ENCODE measurements at regions not wholly inside any gene's neighbourhood (a gene's known extent, or its start where the extent isn't known, plus 50 kb on each side); places are given as distances from the start of the nearest gene placed in this dataset.

DNA sequence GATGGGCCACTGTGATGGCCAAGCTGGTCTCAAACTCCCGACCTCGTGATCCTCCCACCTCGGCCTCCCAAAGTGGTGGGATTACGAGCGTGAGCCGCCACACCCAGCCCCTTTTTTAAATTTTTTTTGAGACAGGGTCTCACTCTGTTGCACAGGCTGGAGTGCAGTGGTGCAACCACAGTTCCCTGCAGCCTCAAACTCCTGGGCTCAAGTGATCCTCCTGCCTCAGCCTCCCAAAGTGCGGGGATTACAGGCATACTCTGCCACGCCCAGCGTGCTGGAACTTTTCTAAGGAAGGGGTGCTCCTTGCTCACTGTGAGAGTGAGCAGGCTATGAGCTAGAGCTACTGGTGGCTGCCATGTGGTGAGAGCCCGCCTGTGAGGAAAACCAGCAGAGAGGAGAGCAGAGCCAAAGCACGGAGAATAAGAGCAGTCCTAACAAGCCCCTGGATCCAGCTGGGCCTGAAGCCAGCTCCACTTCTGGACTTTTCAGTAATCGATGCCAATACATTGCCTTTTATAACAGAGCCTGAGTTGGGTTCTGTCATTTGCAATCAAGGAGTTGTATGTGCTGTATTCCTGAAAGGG lies 75.5 kb upstream of the UNC5A start:
- no peak for DNase-seq

DNA sequence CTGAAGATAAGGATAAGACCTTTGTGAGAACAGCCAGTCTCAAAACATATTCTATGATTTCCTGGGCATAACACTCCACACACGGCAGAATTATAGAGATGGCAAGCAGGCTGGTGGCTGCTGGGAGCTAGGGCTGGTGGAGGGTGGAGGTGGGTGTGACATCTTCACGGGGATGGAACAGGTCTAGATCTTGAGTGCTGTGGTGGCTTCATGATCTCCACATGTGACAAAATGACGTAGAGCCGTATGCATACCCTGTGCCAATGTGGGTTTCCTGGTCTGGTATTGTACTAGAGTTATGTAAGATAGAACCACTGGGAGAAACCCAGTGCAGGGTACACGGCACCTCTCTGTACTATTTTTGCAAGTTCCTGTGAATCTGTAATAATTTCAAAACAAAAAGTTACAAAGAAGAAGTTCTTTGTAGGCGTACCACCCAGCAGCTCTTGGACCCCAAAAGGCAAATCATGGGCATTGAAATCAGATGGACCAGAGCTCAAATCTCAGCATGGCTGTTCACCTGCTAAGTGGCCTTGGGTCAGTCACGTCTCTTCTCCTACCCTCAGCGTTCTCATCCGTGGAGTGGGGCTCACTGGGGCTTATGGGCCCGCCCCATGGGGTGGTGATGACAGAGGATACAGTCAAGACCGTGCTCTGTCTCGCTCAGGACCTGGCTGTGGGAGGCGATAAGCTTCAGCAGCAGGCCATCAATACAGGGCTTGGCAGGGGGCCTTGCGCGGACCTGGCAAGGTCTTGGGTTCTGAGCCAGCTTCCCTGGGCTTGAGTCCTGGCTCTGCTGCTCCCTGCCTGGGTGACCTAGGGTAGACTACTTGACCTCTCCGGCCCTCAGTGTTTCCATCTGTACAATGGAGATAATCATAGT lies 74.7 kb upstream of the UNC5A start:
- DNase-seq, result no peak

DNA sequence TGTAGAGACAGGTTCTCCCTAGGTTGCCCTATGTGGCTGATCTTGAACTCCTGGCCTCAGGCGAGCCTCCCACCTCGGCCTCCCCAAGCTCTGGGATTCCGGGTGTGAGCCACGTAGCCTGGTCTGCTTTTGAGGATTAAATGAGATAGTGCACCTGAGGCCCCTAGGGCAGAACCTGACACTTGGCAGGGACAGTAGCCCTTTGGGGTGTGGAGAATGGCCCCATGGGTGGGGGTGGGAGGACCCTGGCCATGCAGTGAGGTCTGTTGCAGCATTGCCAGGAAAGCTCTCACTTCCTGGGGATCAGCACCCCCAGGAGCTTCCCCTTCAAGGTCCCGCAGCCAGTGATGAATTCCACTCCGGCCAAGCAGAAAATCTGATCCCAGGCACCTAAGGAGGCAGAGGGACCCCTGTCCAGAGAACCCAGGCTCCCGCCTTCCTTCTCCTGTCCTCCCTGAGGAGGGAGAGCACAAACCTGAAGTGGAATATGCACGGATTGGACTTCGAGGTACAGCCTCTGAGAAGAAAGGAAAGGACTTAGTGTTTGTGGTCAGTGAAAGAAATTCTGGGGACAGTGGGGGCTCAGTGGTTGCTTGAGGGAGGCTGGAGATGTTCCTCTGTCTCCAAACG lies 73.9 kb upstream of the UNC5A start:
- peak; percentile 45 for DNase-seq

DNA sequence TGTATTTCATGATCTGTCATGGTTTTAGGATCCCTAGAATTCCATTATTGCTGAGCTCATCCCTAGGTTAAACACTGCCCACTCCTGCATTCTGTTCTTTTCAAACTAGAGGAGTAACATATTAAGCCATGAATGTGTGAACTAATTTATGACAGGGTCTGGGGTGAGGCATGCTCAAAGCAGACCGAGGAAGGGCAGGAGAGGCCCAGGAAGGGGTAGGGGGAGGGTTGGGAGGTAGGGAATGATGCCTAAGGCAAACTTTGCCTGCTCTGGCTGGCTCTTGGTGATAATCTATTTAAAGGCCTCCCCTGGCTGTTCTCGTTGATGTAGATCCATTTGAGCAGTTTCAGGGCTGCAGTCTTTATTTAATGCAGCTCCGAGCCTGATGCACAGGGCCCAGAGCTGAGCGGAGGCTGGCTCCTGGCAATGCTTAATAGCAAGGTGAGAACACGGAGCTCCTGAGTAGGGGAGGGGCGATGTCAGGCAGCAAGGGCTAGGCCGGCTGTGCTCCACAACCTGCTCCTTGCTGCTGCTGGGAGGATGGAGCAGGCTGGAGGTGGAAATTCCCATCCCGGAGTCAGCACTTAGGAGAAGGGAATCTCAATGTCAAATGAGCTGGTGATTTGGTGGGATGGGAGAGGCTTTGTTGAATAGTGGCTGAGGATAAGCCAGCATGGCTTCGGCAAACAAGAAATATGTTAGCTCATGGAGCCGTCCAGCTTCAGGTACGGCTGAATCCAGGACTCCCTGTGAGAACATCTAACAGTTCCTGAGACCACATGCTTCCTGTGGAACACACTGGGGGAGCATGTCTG lies 73.2 kb upstream of the UNC5A start:
- DNase-seq, result peak; percentile 45

DNA sequence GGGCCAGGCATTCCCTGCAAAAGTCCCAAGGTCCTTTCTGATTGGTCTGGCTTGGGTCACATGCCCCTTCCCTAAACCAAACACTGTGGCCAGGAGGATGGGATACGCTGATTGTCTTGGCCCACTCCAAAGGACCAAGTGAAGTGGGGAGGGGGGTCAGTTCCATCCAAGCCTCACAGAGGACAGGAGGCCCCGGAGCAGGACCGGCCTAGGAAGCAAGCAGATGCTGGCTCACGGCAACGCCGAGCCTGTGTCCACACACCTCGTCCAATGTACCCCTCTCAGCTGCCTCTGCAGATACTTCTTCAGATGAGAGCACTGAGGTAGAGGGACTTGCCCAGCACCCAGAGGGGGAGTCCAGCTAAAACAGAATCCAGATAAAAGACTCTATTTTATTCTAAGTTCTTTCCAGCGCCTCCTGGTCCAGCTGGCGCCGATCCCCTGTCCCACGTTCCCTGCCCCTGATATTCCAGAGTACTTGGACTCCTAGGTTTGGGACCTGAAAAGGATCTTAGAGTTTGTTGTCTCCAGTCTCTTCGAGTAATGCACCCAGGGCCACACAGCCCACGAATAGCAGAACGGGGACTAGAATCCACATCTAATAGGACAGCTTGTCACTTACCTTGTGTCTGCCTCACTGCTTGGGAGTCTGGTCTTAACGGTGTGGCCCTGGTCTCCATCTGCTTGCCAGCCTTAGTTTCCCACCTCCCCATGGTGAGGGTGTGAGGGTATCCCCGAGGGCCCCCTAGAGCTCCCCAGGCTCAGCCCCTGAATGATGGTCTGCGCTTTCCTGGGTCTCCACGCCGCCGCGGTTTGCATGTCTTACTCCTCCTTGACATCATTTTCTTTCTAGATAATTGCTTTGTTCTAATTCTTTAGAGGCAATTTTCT lies 72.4 kb upstream of the UNC5A start:
- DNase-seq, result no peak

DNA sequence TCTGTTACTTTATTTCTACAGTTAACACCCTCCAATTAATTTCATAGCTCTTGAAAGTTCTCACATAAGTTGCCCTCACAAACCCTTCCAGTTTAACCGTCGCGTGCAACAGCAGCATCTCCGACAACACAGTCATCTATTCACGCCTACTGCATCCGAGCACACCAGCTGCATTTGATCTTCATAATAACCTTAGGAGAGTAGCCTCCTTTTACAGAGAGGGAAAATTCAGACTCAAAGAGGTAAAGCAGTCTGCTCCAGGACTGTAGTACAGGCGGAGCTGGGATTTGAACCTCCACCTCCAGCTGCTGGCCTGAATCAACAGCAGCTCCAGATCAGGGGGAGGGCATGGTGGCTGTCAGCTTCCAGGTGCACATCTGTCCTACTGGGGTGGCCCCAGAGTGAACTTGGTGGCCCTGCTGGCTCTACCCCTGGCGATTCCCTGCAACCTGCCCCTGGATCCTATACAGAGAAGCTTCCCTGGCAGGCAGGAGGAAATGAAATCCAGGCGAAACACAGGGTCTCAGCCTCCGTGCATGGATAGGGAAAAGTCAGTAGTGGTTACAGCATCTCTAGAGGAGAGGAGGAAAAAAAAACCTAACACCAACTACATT lies 71.6 kb upstream of the UNC5A start:
- DNase-seq, result no peak

DNA sequence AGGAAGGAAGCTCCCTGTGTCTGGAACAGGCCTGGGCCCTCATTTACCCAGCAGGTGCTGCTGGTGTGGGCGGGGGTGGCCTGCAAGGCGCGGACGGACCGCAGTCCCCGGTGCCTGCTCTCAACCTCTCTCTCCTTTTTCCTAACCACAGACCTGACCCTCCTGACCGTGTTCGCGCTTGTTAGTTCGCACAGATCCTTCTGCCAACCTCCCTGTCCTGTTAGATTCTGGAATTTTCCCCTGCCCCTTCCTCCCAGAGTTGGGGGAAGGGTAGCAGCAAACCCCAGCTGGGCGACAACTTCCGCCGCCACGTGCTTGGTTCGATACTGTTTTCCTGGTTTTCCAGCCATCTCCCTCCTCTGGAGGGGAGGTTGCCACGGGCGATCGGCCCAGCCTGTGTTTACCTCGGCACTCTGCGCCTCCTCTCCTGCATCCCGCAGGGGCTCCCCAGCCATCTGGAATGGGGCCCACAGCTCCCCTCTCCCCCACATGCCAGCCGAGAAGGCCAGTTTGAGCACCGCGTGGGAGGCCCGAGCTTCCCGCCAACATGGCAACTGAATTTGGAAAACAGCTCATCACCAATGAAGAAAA lies 70.8 kb upstream of the UNC5A start:
- no peak for DNase-seq

DNA sequence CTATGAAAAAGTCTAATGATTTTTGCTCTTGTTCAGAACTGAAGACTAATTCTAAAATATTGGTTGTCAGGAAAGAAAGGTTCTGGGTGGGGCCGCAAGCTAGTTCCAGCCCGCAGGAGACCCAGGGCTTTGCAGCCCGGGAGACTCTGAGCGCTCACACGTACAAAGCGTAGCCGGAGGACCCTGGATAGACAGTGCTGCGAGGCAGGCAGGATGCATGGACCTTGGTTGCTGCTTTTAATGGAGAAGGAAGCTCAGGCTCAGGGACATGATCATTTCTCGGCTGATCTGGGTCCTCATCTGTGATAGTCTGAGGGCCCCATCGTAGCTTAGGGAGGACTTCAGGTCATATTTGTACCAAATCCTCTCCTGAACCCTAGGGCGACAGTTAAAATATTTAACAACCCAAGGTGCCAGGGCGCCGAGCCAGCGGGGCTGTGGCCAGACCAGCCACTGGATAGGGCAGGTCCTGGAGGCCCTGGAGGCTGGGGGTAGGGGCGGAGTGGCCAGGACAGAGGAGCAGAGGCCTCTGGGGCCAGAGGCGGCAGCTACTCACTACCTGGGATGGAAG lies 70.1 kb upstream of the UNC5A start:
- no peak for DNase-seq

DNA sequence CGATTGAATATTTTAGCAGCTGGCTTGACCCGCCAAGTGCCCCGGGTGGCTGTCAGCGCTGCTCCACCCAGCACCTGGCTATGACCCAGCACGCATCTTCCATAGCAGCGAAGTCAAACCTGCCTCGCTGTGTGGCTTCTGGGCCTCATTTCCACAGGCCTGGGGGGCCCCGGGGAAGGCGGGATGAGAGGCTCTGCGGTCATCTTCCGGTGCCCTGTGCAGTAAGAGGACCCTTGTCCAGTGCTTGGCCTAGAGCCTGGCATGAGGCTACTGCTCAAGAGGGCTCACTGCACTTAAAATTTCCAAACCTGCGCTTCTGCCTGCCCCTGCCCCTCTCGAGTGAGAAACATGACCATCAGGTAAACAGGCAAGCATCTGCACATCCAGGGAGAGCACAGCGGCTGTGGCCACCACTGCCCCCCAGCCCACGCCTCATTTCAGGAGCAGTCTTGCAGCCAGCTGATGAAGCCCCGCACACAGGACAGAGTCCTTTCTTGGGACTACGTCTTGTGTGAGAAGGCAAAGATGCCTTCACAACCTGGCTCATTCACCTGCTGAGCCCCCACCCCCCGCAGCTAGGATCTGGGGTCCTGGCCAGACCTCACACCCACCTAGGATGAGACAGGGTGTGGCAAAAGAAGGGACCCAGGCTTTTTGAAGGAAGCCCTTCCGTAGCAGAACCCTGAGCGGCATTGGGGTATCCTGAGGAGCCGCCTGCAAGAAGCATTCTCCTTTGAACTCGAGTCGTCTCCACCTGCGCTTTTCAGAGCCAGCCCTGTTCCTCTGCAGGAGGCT lies 69.5 kb upstream of the UNC5A start:
- DNase-seq, result no peak

DNA sequence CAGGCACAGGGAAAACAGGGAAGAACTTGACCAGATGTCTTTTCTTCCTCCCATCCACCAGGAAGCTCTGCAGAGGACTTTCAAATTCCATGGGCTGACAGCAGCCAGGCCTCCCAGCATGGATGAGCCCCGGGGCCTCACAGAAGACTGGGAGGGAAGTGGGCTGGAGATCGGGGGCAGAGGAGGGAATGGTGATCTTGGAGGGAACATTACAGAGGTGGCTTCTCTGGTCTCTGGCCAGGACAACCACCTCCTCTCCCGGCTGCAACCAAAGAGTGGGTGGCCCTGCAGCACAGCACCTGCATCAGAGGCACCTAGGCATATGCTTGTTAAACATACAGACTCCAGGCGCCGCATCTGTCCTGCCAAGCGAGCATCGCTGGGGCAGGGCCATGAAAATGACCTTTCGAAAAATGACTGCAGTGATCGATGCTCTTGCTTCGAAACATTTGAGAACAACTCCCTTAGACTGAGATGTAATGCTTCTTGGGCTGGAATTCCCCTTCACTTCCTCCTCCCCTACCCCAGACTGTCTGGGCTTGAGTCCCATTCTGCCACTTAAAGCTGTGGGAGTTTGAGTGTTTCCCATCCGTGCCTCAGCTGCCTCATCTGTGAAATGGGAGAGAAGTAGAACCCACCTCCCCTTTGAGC lies 68.7 kb upstream of the UNC5A start:
- no peak for DNase-seq

DNA sequence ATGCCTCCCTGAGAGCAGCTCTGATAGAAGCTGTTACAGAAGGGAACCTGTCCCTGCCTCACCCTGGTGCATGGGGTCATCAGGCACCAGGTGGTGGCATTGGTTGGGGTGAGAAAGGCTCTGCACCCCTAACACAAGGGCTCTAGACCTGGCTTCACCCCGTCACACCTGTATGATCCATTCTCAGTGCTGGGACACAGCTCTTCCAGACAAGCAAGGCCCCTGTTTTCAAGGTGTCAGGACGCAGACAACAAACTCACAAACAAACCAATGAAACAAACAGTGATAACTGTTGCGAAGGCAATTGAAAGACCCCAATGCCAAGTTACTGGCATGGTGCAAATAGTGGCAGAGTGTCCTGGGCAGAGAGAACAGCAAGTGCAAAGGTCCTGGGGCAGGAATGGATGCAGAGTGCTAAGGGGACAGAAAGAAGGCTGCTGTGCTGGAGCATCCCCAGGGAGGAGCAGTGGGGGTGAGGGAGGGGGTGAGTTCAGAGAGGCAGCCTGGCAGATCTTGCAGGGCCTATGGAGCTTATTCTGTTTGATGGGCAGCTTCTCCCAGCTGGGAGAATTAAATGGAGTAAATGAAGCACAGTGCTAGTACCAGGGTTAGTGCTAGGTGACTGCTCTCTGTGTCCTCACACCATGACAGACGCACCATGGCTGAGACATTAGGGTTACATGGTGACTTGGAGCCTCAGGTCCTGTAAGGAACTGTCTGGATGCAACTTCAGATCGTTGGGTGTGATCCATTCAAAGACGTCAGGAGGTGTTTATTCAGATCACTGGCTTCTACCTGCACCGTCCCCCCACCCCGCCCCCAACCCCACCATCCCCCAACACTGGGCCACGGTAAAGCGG lies 67.9 kb upstream of the UNC5A start:
- no peak for DNase-seq

DNA sequence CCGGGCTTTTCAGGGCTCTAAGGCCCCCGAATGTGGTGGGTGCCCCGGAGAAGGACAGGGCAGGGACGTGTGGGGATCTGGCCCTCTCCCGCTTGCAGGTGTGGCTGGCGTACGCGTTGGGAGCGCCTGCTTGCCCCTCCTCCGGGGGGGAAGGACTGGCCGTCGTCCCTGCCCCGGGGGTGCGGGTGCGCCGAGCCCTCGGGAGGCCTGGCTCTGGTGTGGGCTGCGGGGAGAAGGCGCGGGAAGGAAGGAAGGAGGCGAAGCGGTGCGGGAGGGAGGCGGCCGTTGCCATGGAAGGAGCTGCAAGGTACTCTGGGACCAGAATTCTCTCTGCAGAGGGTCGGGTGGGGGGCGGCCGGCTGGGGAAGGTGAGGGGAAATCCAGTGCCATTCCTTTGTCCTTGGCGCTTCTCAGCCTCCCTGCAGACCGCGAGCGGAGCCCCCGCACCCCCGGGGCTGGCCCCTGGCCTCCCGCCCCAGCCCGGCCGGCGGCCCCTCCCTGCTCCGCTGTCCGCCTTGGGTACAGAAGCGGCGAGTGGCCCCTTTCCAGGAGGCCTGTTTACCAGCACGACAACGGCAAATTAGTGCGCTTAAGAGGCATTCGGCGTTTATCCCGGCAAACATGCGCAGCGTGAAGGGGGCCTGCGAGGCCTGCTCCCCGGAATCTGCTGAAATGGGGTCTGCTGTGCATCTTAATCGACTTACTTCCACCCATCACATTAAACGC lies 67.1 kb upstream of the UNC5A start:
- DNase-seq, result no peak

DNA sequence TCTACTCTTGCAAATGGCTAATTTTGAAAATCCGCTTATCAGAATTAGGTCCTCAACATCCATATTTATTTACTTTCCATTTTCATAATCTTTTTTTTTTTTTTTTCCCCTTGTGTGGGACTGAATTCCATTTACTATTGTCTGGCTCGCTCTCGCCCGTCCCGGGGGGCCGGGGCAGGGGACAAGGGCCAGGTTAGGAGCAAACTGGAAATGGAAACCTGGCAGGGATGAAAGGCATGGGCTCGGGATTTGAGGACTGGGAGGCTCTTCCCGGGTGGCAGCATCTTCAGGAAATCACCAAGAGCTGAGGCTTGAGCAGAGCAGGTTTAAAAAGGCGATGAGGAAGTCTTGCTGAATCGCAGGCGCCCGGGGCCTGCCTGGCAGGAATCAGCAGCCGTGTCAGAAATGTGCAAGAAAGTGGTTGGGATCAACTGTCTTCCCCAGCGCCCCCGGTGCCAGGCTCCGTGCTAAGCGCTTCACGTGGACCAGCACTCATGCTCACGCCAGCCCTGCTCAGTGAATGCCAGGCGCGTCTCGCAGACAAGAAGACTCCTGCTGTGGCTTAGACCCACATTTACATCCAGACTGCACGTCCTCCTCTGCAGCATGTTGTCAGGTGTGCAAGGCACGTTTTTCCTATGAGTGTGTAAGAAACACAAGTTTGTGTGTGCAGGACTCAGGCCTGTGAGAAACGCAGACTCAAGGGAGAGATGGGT lies 66.3 kb upstream of the UNC5A start:
- DNase-seq, result no peak

DNA sequence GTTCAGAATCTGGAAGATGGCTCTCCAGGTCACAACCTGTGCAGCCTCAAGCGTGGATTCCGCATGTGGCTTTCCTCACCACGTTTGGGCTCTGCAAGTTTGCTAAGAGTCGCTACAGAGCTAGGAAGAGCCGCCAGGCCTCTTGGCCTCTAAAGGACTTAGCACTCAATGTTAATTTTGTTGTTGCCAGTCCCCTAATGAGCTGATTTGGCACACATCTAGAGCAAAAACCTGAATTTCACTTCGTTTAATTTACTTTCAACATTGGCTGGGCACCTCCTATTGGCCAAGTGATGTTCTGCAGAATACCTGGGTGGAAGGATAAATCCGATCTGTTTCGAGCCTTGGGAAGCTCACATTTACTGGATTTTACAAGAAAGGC lies 65.8 kb upstream of the UNC5A start:
- DNase-seq, result no peak

DNA sequence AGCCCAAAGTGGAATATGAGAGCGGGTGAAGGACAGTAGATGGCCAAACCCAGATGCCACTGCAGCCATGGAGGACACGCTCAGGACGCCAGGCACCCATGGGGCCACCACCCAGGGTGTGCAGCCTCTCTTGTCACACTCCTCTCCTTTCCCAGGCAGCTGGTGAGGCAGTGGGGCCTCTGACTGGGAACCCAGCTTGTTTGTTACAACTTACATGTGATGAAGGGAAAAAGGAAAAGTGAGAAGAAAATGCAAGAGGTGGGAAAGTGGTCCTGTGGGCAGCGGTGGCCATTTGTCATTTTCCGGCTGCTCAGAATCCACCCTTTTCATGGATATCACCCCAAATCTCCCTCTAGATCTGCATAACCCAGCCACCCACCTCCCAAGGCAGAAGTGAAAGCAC lies 62.7 kb upstream of the UNC5A start:
- no peak for DNase-seq

DNA sequence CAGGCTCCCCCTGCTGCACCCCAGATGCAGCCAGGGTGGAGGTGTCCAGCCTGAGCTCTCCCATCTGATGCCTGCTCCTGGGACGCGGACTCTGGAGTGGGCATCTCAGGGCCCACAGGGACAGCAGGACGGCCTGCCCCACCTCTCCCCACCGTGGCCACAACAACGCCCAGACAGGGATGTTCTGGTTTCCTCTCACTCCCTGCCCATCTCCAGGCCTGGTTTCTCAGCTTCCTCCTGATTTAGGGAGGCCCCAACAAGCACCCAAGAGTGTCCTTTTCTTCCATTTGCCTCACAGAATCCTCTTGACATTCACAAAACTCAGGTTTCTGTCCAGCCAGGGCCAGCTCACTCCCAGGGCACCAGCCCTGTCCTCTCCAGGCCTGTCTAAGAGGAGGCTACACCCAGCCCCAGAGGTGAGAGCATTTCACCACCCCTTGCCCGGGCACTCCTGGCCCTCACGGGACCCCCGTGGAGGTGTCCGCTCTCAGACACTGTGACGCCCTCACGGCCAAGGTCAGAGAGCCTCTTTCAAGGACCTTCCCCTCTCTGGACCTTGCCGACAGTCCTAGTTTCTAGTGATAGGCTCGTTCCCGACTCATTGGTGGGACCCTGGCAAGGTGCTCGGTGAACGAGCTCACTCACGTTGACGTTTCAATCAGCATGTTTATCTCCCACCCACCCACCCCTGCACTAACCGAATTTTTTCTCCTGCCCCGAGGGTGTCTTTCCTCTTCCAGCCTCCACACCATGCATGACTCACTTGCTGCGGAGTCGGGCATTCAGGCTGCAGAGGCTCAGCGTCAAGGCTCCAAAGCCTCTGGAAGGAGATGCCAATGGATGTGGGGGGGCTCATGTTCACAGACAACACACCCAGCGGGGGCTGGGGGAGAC lies 62.0 kb upstream of the UNC5A start:
- DNase-seq, result no peak
